B cell (primary cell): ENCODE measurements at regions not wholly inside any gene's neighbourhood (a gene's known extent, or its start where the extent isn't known, plus 50 kb on each side); places are given as distances from the start of the nearest gene placed in this dataset.
"Not testable (repeated sequence)": the region's sequence is repeated elsewhere in the genome, so short reads cannot be mapped to it uniquely, and the experiment has no call there.

Experiments used
- EZH2 ChIP-seq: IDR thresholded peaks from 2 replicates; pipeline ENCODE4 v1.6.1; 2012; ENCODE audit warnings: borderline replicate concordance, low read depth, mild to moderate bottlenecking, moderate library complexity, low read length; ENCODE audit not compliant: insufficient read depth, poor library complexity, severe bottlenecking
- TF ChIP-seq, protein P1 (sequence below): fragments of 200-600 bp; IDR thresholded peaks from one replicate; pipeline ENCODE4 v1.8.0; 2022; ENCODE audit warnings: antibody characterized with exemption, mild to moderate bottlenecking

GRCh38 chr21:10385202-10385601 is 136.2 kb upstream of the TPTE start:
- TF ChIP-seq, protein P1, sequence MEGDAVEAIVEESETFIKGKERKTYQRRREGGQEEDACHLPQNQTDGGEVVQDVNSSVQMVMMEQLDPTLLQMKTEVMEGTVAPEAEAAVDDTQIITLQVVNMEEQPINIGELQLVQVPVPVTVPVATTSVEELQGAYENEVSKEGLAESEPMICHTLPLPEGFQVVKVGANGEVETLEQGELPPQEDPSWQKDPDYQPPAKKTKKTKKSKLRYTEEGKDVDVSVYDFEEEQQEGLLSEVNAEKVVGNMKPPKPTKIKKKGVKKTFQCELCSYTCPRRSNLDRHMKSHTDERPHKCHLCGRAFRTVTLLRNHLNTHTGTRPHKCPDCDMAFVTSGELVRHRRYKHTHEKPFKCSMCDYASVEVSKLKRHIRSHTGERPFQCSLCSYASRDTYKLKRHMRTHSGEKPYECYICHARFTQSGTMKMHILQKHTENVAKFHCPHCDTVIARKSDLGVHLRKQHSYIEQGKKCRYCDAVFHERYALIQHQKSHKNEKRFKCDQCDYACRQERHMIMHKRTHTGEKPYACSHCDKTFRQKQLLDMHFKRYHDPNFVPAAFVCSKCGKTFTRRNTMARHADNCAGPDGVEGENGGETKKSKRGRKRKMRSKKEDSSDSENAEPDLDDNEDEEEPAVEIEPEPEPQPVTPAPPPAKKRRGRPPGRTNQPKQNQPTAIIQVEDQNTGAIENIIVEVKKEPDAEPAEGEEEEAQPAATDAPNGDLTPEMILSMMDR: not testable (repeated sequence)
- TF ChIP-seq EZH2: not testable (repeated sequence)
